Liver (tissue), 8 donors: ENCODE measurements at regions not wholly inside any gene's neighbourhood (a gene's known extent, or its start where the extent isn't known, plus 50 kb on each side); places are given as distances from the start of the nearest gene placed in this dataset.

Experiments
- DNase-seq: peaks from one replicate; pipeline ENCODE4 v3.0.0-alpha.2; 2017; ENCODE audit warnings: low spot score
- H3K27ac ChIP-seq, 2 donors: one replicate each; pipeline ENCODE4 v1.7.0; 2013; ENCODE audit warnings: inconsistent platforms in 2 of 2, low read length in 2 of 2, control low read depth in 1 of 2, low read depth in 1 of 2, mild to moderate bottlenecking in 1 of 2
- H3K27me3 ChIP-seq, 4 donors: one replicate each; pipeline versions ENCODE4 v1.6.1 to v1.7.0; 2013; ENCODE audit warnings: low read length in 3 of 4, inconsistent platforms in 1 of 4, mild to moderate bottlenecking in 1 of 4, moderate library complexity in 1 of 4; ENCODE audit not compliant: control insufficient read depth in 4 of 4, insufficient read depth in 4 of 4
- H3K36me3 ChIP-seq, 4 donors: one replicate each; pipeline versions ENCODE4 v1.6.1 to v1.7.0; 2013; ENCODE audit warnings: low read length in 3 of 4, mild to moderate bottlenecking in 3 of 4, low read depth in 1 of 4, moderate library complexity in 1 of 4; ENCODE audit not compliant: control insufficient read depth in 4 of 4, insufficient read depth in 3 of 4
- H3K4me1 ChIP-seq, 4 donors: one replicate each; pipeline versions ENCODE4 v1.6.1 to v1.7.0; 2013; ENCODE audit warnings: low read length in 3 of 4, mild to moderate bottlenecking in 3 of 4, moderate library complexity in 1 of 4; ENCODE audit not compliant: control insufficient read depth in 4 of 4, insufficient read depth in 4 of 4
- H3K4me3 ChIP-seq, 3 donors: one replicate each; pipeline versions ENCODE4 v1.6.1 to v1.7.0; 2013; ENCODE audit warnings: low read length in 3 of 3, control low read depth in 1 of 3, low read depth in 1 of 3, mild to moderate bottlenecking in 1 of 3
- H3K9ac ChIP-seq, 2 donors: one replicate each; pipeline ENCODE4 v1.7.0; 2013; ENCODE audit warnings: low read length in 2 of 2, mild to moderate bottlenecking in 2 of 2, moderate library complexity in 2 of 2, control low read depth in 1 of 2, low read depth in 1 of 2
- H3K9me3 ChIP-seq, 4 donors: one replicate each; pipeline versions ENCODE4 v1.6.1 to v1.7.0; 2013; ENCODE audit warnings: low read length in 3 of 4; ENCODE audit not compliant: control insufficient read depth in 4 of 4
- EGR1 ChIP-seq, 2 donors: IDR thresholded peaks; 2 replicates each; pipeline ENCODE4 v1.6.1; 2016 to 2018; ENCODE audit warnings: antibody characterized with exemption in 2 of 2, low read depth in 2 of 2
- FOXA1 ChIP-seq: IDR thresholded peaks from 2 replicates; pipeline ENCODE4 v1.6.1; 2016; ENCODE audit warnings: antibody characterized with exemption
- FOXA2 ChIP-seq: IDR thresholded peaks from 2 replicates; pipeline ENCODE4 v1.6.1; 2016; ENCODE audit warnings: antibody characterized with exemption
- GABPA ChIP-seq, 2 donors: IDR thresholded peaks in 1 of 2; conservative IDR thresholded peaks in 1 of 2; 2 replicates each; pipeline ENCODE4 v1.6.1; 2016; ENCODE audit warnings: antibody characterized with exemption in 2 of 2, mild to moderate bottlenecking in 1 of 2, moderate library complexity in 1 of 2
- HNF4A ChIP-seq, 2 donors: conservative IDR thresholded peaks; 2 replicates each; pipeline ENCODE4 v1.6.1; 2016; ENCODE audit warnings: antibody characterized with exemption in 2 of 2, mild to moderate bottlenecking in 2 of 2
- HNF4G ChIP-seq: IDR thresholded peaks from 2 replicates; pipeline ENCODE4 v1.6.1; 2016; ENCODE audit warnings: antibody characterized with exemption
- JUND ChIP-seq, 2 donors: IDR thresholded peaks; 2 replicates each; pipeline ENCODE4 v1.6.1; 2016; ENCODE audit warnings: antibody characterized with exemption in 2 of 2
- MAX ChIP-seq: IDR thresholded peaks from 2 replicates; pipeline ENCODE4 v1.6.1; 2016; ENCODE audit warnings: antibody characterized with exemption
- NR2F2 ChIP-seq: IDR thresholded peaks from 2 replicates; pipeline ENCODE4 v1.6.1; 2016; ENCODE audit warnings: antibody characterized with exemption
- RAD21 ChIP-seq, 2 donors: IDR thresholded peaks; 2 replicates each; pipeline ENCODE4 v1.6.1; 2016; ENCODE audit warnings: antibody characterized with exemption in 2 of 2, mild to moderate bottlenecking in 2 of 2
- RXRA ChIP-seq, 2 donors: IDR thresholded peaks; 2 replicates each; pipeline ENCODE4 v1.6.1; 2017 to 2018; ENCODE audit warnings: antibody characterized with exemption in 2 of 2, mild to moderate bottlenecking in 1 of 2
- SP1 ChIP-seq: IDR thresholded peaks from 2 replicates; pipeline ENCODE4 v1.6.1; 2018; ENCODE audit warnings: antibody characterized with exemption, mild to moderate bottlenecking
- TAF1 ChIP-seq: conservative IDR thresholded peaks from 2 replicates; pipeline ENCODE4 v1.6.1; 2016; ENCODE audit warnings: antibody characterized with exemption, mild to moderate bottlenecking
- YY1 ChIP-seq: IDR thresholded peaks from 2 replicates; pipeline ENCODE4 v1.6.1; 2016; ENCODE audit warnings: antibody characterized with exemption, mild to moderate bottlenecking
- ZBTB33 ChIP-seq: IDR thresholded peaks from 2 replicates; pipeline ENCODE4 v1.6.1; 2016; ENCODE audit warnings: antibody characterized with exemption
- WGBS: extraction: QIAGEN DNeasy Blood & Tissue Kit; methylation state at CpG from one replicate; pipeline ENCODE4 v1.1.7; 2013; 5-methylcytosine and 5-hydroxymethylcytosine counted together
- TF ChIP-seq, protein P1 (sequence below): IDR thresholded peaks from 2 replicates; pipeline ENCODE4 v1.6.1; 2016; ENCODE audit warnings: antibody characterized with exemption, mild to moderate bottlenecking
- TF ChIP-seq, protein P2 (sequence below): fragments of 150-350 bp; IDR thresholded peaks from 2 replicates; pipeline ENCODE4 v1.5.1; 2017; ENCODE audit warnings: improper control_type of control experiment, low read depth, low read length; ENCODE audit not compliant: missing input control
- TF ChIP-seq, protein P3 (sequence below): IDR thresholded peaks from 2 replicates; pipeline ENCODE4 v1.6.1; 2016; ENCODE audit warnings: antibody characterized with exemption
- donor health status: healthy.
- donor health status: healthy.
- donor health status: healthy.
- donor health status: healthy.
- donor health status: healthy.

DNA sequence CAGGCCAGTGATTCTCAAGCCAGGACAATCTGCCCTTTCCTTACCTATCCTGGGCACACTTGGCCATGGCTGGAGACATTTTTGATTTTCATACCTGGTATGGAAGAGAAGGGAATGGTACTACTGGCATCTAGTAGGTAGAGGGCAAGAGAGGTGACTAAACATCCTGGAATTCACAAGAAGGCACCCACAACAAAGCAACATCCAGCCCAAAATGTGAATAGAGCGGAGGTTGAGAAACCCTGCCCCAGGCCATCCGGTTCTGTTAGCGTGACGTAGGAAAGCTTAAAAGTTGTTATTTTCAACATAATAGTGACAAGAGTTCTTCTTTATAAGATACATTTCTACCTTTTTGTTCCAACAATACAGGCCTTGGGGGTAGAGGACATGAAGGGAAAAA, 114.9 kb upstream of the ALX4 start:
- H3K9ac ChIP-seq: no peak overlapping the region
- TF ChIP-seq MAX: no peak
- H3K27ac ChIP-seq: no peak overlapping the region
- no peak overlapping the region for H3K4me3 ChIP-seq
- no peaks in the 10 kb centered on the region for H3K36me3 ChIP-seq
- no peaks in the 10 kb centered on the region for H3K4me1 ChIP-seq
- no peaks in the 10 kb centered on the region for H3K27me3 ChIP-seq
- no peaks in the 10 kb centered on the region for H3K9me3 ChIP-seq
- WGBS: over 99% methylated on average over 4 of the region's 4 CpGs
- DNase-seq: no peak

DNA sequence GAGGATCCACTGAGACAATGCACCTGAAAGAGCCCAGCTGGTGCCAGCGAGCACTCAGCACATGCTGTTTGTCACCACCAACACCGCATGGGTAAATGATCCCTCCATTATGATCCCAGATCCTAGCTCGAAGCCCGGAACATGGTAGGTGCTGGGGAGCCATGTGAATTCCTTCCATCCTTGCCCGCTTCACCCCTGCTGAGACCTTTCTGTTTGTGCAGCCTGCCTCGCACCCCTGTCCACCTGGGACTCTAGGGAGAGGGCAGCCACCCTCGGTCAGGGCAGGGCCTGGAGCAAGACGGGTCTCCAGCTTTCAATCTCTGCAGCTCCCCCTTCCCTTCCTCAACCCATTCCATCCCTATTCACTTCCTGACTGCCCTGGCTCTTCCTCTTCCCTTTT, 116.2 kb upstream of the ALX4 start:
- TF ChIP-seq HNF4G (no peak), RXRA (IDR thresholded peaks at IDR 0.05) (no peak), SP1 (no peak), FOXA1 (no peak), YY1 (no peak), GABPA (IDR thresholded peaks at IDR 0.05 in 1 of 2, conservative IDR thresholded peaks at IDR 0.05 in 1 of 2) (no peak), EGR1 (IDR thresholded peaks at IDR 0.05; ENCODE audit: low read depth in 2 of 2) (no peak), RAD21 (IDR thresholded peaks at IDR 0.05) (no peak), FOXA2 (no peak), ZBTB33 (no peak), JUND (IDR thresholded peaks at IDR 0.05) (no peak), MAX (no peak), NR2F2 (no peak), HNF4A (conservative IDR thresholded peaks at IDR 0.05) (no peak), TAF1 (no peak)
- TF ChIP-seq, protein P1, sequence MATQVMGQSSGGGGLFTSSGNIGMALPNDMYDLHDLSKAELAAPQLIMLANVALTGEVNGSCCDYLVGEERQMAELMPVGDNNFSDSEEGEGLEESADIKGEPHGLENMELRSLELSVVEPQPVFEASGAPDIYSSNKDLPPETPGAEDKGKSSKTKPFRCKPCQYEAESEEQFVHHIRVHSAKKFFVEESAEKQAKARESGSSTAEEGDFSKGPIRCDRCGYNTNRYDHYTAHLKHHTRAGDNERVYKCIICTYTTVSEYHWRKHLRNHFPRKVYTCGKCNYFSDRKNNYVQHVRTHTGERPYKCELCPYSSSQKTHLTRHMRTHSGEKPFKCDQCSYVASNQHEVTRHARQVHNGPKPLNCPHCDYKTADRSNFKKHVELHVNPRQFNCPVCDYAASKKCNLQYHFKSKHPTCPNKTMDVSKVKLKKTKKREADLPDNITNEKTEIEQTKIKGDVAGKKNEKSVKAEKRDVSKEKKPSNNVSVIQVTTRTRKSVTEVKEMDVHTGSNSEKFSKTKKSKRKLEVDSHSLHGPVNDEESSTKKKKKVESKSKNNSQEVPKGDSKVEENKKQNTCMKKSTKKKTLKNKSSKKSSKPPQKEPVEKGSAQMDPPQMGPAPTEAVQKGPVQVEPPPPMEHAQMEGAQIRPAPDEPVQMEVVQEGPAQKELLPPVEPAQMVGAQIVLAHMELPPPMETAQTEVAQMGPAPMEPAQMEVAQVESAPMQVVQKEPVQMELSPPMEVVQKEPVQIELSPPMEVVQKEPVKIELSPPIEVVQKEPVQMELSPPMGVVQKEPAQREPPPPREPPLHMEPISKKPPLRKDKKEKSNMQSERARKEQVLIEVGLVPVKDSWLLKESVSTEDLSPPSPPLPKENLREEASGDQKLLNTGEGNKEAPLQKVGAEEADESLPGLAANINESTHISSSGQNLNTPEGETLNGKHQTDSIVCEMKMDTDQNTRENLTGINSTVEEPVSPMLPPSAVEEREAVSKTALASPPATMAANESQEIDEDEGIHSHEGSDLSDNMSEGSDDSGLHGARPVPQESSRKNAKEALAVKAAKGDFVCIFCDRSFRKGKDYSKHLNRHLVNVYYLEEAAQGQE: no peak
- TF ChIP-seq, protein P2, sequence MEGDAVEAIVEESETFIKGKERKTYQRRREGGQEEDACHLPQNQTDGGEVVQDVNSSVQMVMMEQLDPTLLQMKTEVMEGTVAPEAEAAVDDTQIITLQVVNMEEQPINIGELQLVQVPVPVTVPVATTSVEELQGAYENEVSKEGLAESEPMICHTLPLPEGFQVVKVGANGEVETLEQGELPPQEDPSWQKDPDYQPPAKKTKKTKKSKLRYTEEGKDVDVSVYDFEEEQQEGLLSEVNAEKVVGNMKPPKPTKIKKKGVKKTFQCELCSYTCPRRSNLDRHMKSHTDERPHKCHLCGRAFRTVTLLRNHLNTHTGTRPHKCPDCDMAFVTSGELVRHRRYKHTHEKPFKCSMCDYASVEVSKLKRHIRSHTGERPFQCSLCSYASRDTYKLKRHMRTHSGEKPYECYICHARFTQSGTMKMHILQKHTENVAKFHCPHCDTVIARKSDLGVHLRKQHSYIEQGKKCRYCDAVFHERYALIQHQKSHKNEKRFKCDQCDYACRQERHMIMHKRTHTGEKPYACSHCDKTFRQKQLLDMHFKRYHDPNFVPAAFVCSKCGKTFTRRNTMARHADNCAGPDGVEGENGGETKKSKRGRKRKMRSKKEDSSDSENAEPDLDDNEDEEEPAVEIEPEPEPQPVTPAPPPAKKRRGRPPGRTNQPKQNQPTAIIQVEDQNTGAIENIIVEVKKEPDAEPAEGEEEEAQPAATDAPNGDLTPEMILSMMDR: no peak
- TF ChIP-seq, protein P3, sequence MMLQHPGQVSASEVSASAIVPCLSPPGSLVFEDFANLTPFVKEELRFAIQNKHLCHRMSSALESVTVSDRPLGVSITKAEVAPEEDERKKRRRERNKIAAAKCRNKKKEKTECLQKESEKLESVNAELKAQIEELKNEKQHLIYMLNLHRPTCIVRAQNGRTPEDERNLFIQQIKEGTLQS: no peak
- DNase-seq: no peak
- Histone ChIP-seq H3K27me3 (no peaks in the 10 kb centered on the region), H3K4me3 (no peak overlapping the region), H3K4me1 (no peaks in the 10 kb centered on the region), H3K9ac (no peak overlapping the region), H3K27ac (no peak overlapping the region), H3K36me3 (no peaks in the 10 kb centered on the region), H3K9me3 (no peaks in the 10 kb centered on the region)
- 87% methylated on average over 8 of the region's 8 CpGs for WGBS
